IMR-90 (cell line): ENCODE measurements at regions not wholly inside any gene's neighbourhood (a gene's known extent, or its start where the extent isn't known, plus 50 kb on each side); places are given as distances from the start of the nearest gene placed in this dataset.

Source experiments
- ATAC-seq: fragments of 200-7000 bp; cut with Tn5 transposase; 2 replicates; pipeline ENCODE4 v1.9.1; 2020; ENCODE audit warnings: low read depth, mild to moderate bottlenecking, moderate library complexity
- BruUV-seq: library from RNA; stranded (reverse); fragments of 400-500 nt; replicated peaks from 2 replicates; lab custom pipeline; 2021; lab: Mats Ljungman, UMichigan
- CTCF ChIA-PET: fragments of 300-600 bp; formaldehyde crosslinking; extraction: SDS; loops from one replicate; lab custom pipeline; 2021; ENCODE audit warnings: antibody characterized with exemption; lab: Yijun Ruan, JAX
- POLR2A ChIA-PET: fragments of 300-600 bp; sonication (Branson Sonifier 250); formaldehyde crosslinking; loops from one replicate; lab custom pipeline; 2022; ENCODE audit warnings: antibody characterized with exemption; ENCODE audit not compliant: unreplicated experiment; lab: Charles Lee
- DNase-seq: peaks from one replicate; pipeline ENCODE4 v3.0.0; 2013
- H2AFZ ChIP-seq: replicated peaks from 2 replicates; pipeline ENCODE3; 2013; ENCODE audit warnings: low read length, mild to moderate bottlenecking; ENCODE audit not compliant: poor library complexity
- H2AK5ac ChIP-seq: 2 replicates; pipeline ENCODE4 v1.6.1; 2013; ENCODE audit warnings: low read depth, low read length, inconsistent platforms
- H2AK9ac ChIP-seq: replicated peaks from 2 replicates; pipeline ENCODE3; 2013; ENCODE audit warnings: mild to moderate bottlenecking, low read depth, low read length, moderate library complexity; ENCODE audit not compliant: poor library complexity
- H2BK120ac ChIP-seq: 2 replicates; pipeline ENCODE4 v1.6.1; 2013; ENCODE audit warnings: low read depth, low read length, inconsistent platforms
- H2BK15ac ChIP-seq: 3 replicates; pipeline ENCODE4 v1.6.1; 2013; ENCODE audit warnings: low read depth, low read length, inconsistent platforms
- H2BK20ac ChIP-seq: 2 replicates; pipeline ENCODE4 v1.6.1; 2013; ENCODE audit warnings: low read depth, mild to moderate bottlenecking, inconsistent platforms, low read length, moderate library complexity
- H2BK5ac ChIP-seq: 2 replicates; pipeline ENCODE4 v1.6.1; 2013; ENCODE audit warnings: mild to moderate bottlenecking, low read depth, low read length, inconsistent platforms; ENCODE audit not compliant: poor library complexity, severe bottlenecking
- H3K14ac ChIP-seq: replicated peaks from 2 replicates; pipeline ENCODE4 v1.6.1; 2013; ENCODE audit warnings: low read depth, low read length, inconsistent platforms
- H3K18ac ChIP-seq: 2 replicates; pipeline ENCODE4 v1.6.1; 2013; ENCODE audit warnings: low read depth, low read length, control low read depth
- H3K23ac ChIP-seq: 2 replicates; pipeline ENCODE4 v1.6.1; 2013; ENCODE audit warnings: low read depth, low read length, inconsistent platforms
- H3K27ac ChIP-seq: 2 replicates; pipeline ENCODE4 v1.5.1; 2013; ENCODE audit warnings: mild to moderate bottlenecking, control low read depth, low read length; ENCODE audit not compliant: insufficient read depth
- H3K27me3 ChIP-seq: 2 replicates; pipeline ENCODE4 v1.6.1; 2013; ENCODE audit warnings: low read length; ENCODE audit not compliant: control insufficient read depth, insufficient read depth
- H3K36me3 ChIP-seq: 2 replicates; pipeline ENCODE4 v1.6.1; 2013; ENCODE audit warnings: low read length, mixed read lengths; ENCODE audit not compliant: control insufficient read depth, insufficient read depth
- H3K4ac ChIP-seq: 2 replicates; pipeline ENCODE4 v1.6.1; 2013; ENCODE audit warnings: low read depth, low read length, inconsistent platforms
- H3K4me1 ChIP-seq: 2 replicates; pipeline ENCODE4 v1.6.1; 2013; ENCODE audit warnings: low read length, mixed read lengths; ENCODE audit not compliant: control insufficient read depth, insufficient read depth
- H3K4me2 ChIP-seq: 2 replicates; pipeline ENCODE4 v1.6.1; 2013; ENCODE audit warnings: low read depth, mild to moderate bottlenecking, control low read depth, low read length, moderate library complexity
- H3K4me3 ChIP-seq: 2 replicates; pipeline ENCODE4 v1.5.1; 2013; ENCODE audit warnings: low read depth, mild to moderate bottlenecking, control low read depth, low read length, moderate library complexity; ENCODE audit not compliant: insufficient read depth
- H3K56ac ChIP-seq: 2 replicates; pipeline ENCODE4 v1.6.1; 2013; ENCODE audit warnings: low read length, inconsistent platforms; ENCODE audit not compliant: insufficient read depth; ENCODE audit errors: extremely low read depth
- H3K79me1 ChIP-seq, 2 experiments: 2 replicates each; pipeline ENCODE4 v1.6.1; 2013; ENCODE audit warnings: low read length in 2 of 2, inconsistent platforms in 1 of 2, low read depth in 1 of 2
- H3K9ac ChIP-seq: 2 replicates; pipeline ENCODE4 v1.6.1; 2013; ENCODE audit warnings: low read depth, low read length, control low read depth
- H3K9me1 ChIP-seq: 2 replicates; pipeline ENCODE4 v1.6.1; 2013; ENCODE audit warnings: low read length, inconsistent platforms; ENCODE audit not compliant: insufficient read depth
- H3K9me3 ChIP-seq: 2 replicates; pipeline ENCODE4 v1.6.1; 2013; ENCODE audit warnings: low read length; ENCODE audit not compliant: control insufficient read depth, insufficient read depth
- H4K20me1 ChIP-seq: 2 replicates; pipeline ENCODE4 v1.6.1; 2013; ENCODE audit warnings: low read length, inconsistent platforms; ENCODE audit not compliant: insufficient read depth
- H4K5ac ChIP-seq: 2 replicates; pipeline ENCODE4 v1.6.1; 2013; ENCODE audit warnings: mild to moderate bottlenecking, low read depth, low read length, control low read depth
- H4K8ac ChIP-seq, 2 experiments: 2 replicates each; pipeline ENCODE4 v1.6.1; 2013; ENCODE audit warnings: low read depth in 2 of 2, low read length in 2 of 2, control low read depth in 1 of 2, inconsistent platforms in 1 of 2
- H4K91ac ChIP-seq: 2 replicates; pipeline ENCODE4 v1.6.1; 2013; ENCODE audit warnings: low read depth, low read length, inconsistent platforms; ENCODE audit not compliant: insufficient read depth
- BHLHE40 ChIP-seq: fragments of 150-350 bp; IDR thresholded peaks from 2 replicates; pipeline ENCODE4 v1.6.1; 2016; ENCODE audit warnings: mild to moderate bottlenecking, low read depth, low read length
- CEBPB ChIP-seq: IDR thresholded peaks from 2 replicates; pipeline ENCODE4 v1.6.1; 2012; ENCODE audit warnings: low read depth, low read length, improper control_type of control experiment
- CHD1 ChIP-seq: IDR thresholded peaks from 2 replicates; pipeline ENCODE4 v1.6.1; 2012; ENCODE audit warnings: low read depth, low read length, improper control_type of control experiment
- FOS ChIP-seq: fragments of 150-350 bp; IDR thresholded peaks from 2 replicates; pipeline ENCODE4 v1.6.1; 2016; ENCODE audit warnings: low read depth, low read length
- MAFK ChIP-seq: IDR thresholded peaks from 2 replicates; pipeline ENCODE4 v1.6.1; 2012; ENCODE audit warnings: low read depth, low read length, improper control_type of control experiment
- MAZ ChIP-seq: IDR thresholded peaks from 2 replicates; pipeline ENCODE4 v1.6.1; 2012; ENCODE audit warnings: low read depth, mild to moderate bottlenecking, low read length, improper control_type of control experiment, moderate library complexity, borderline replicate concordance
- MXI1 ChIP-seq: IDR thresholded peaks from 2 replicates; pipeline ENCODE4 v1.6.1; 2012; ENCODE audit warnings: low read depth, mild to moderate bottlenecking, low read length, moderate library complexity, borderline replicate concordance
- NFE2L2 ChIP-seq: fragments of 150-350 bp; IDR thresholded peaks from 2 replicates; pipeline ENCODE4 v1.6.1; 2016; ENCODE audit warnings: low read depth, mild to moderate bottlenecking, low read length
- POLR2A ChIP-seq: IDR thresholded peaks from 2 replicates; pipeline ENCODE4 v1.6.1; 2012; ENCODE audit warnings: mild to moderate bottlenecking, low read depth, low read length
- RAD21 ChIP-seq: IDR thresholded peaks from 2 replicates; pipeline ENCODE4 v1.6.1; 2012; ENCODE audit warnings: low read length, improper control_type of control experiment
- RCOR1 ChIP-seq: IDR thresholded peaks from 2 replicates; pipeline ENCODE4 v1.6.1; 2012; ENCODE audit warnings: mild to moderate bottlenecking, low read length, improper control_type of control experiment; ENCODE audit not compliant: insufficient replicate concordance
- RFX5 ChIP-seq: IDR thresholded peaks from 2 replicates; pipeline ENCODE4 v1.8.0; 2012; ENCODE audit warnings: low read depth, mild to moderate bottlenecking, low read length, moderate library complexity
- SMC3 ChIP-seq: fragments of 150-350 bp; IDR thresholded peaks from 2 replicates; pipeline ENCODE4 v1.6.1; 2016; ENCODE audit warnings: low read depth, mild to moderate bottlenecking, antibody characterized with exemption, low read length, moderate library complexity
- WGBS, 2 experiments: methylation state at CpG; one replicate each; pipeline versions ENCODE4 v1.1.5 to v1.1.7; 2013; ENCODE audit warnings: missing lambda C conversion rate in 2 of 2; ENCODE audit not compliant: insufficient read length in 1 of 2; ENCODE audit errors: extremely low coverage in 2 of 2; 5-methylcytosine and 5-hydroxymethylcytosine counted together
- dilution Hi-C: fragments of 300-500 bp; cut with HindIII; formaldehyde crosslinking; loops from one replicate; pipeline ENCODE4 v1.14.3; 2018; ENCODE audit warnings: low sequenced_read_pairs; ENCODE audit not compliant: unreplicated experiment
- in situ Hi-C: fragments of 300-500 bp; cut with MboI; formaldehyde crosslinking; loops from 3 replicates; pipeline ENCODE4 v1.14.3; 2019; ENCODE audit warnings: low sequenced_read_pairs, inconsistent platforms, mixed read lengths
- intact Hi-C: fragments of 100-400 bp; cut with micrococcal nuclease; formaldehyde crosslinking; loops from 2 replicates; pipeline ENCODE4 v1.10.0; 2022
- TF ChIP-seq, protein P1 (sequence below): conservative IDR thresholded peaks from 2 replicates; pipeline ENCODE4 v1.5.1; 2012; ENCODE audit warnings: mild to moderate bottlenecking, low read depth, low read length, improper control_type of control experiment
- TF ChIP-seq, protein P2 (sequence below): fragments of 150-350 bp; IDR thresholded peaks from 2 replicates; pipeline ENCODE4 v1.6.1; 2017; ENCODE audit warnings: mild to moderate bottlenecking, antibody characterized with exemption, low read length, low read depth
- TF ChIP-seq, protein P3 (sequence below): fragments of 150-350 bp; IDR thresholded peaks from 2 replicates; pipeline ENCODE4 v1.6.1; 2016; ENCODE audit warnings: low read depth, mild to moderate bottlenecking, low read length, moderate library complexity, borderline replicate concordance

DNA sequence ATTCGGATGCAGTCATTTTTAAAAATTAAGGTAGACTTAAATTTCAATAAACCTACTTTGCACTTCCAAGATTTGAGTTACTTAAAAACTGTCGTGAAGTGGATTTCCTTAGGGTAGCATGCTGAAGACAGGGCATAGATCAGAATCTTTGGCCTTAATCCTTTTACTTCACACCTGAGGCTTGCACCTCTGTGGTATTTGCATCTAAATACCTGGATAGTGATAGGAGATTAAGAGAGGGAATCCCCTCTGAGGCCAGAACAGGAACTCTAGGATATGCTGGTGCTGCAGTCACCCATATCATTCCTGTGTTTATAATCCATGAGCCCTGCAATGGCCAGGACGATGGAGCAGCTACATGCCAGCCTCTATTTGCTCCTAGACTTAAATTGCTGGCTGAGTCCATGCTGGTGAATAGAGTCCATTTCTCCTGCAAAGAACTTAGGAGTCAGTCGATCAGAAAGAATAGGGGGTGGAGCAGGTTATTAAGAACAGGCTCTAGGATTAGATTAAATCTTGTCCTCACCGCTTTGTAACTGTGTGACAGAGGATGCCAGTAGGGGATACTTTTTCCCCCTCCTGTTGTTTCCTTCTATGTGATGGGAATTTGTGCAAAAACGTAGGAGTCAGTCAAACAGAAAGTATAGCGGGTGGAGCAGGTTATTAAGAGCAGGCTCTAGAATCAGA is 333.6 kb downstream of the DUSP10 start:
- Histone ChIP-seq H3K4ac (no peak overlapping the region), H3K9me1 (no peaks in the 10 kb centered on the region), H3K79me1 (no peaks in the 10 kb centered on the region), H4K5ac (no peak overlapping the region), H3K56ac (no peak overlapping the region), H4K91ac (no peak overlapping the region), H3K4me2 (no peak overlapping the region), H3K23ac (no peak overlapping the region), H3K27me3 (peaks cover 5% of the 10 kb centered on the region; the same call in 1 of the 2 replicates), H4K20me1 (no peaks in the 10 kb centered on the region), H2AFZ (no peak overlapping the region), H2BK5ac (no peak overlapping the region), H2BK20ac (no peak overlapping the region), H3K36me3 (no peaks in the 10 kb centered on the region), H3K9ac (no peak overlapping the region), H3K14ac (no peak overlapping the region), H2AK5ac (no peak overlapping the region), H3K27ac (no peak overlapping the region), H2AK9ac (no peak overlapping the region), H3K9me3 (no peaks in the 10 kb centered on the region), H3K4me1 (no peaks in the 10 kb centered on the region), H4K8ac (no peak overlapping the region), H2BK15ac (no peak overlapping the region), H3K18ac (no peak overlapping the region), H3K4me3 (no peak overlapping the region), H2BK120ac (no peak overlapping the region)
- ChIA-PET CTCF (no interaction called here), POLR2A (no interaction called here)
- ATAC-seq (no peak), DNase-seq (no peak)
- TF ChIP-seq MAFK (no peak), RAD21 (no peak), MAZ (no peak), BHLHE40 (no peak), CEBPB (no peak), RFX5 (no peak), POLR2A (no peak), CHD1 (no peak), MXI1 (no peak), FOS (no peak), SMC3 (no peak), NFE2L2 (no peak), RCOR1 (no peak)
- TF ChIP-seq, protein P1, sequence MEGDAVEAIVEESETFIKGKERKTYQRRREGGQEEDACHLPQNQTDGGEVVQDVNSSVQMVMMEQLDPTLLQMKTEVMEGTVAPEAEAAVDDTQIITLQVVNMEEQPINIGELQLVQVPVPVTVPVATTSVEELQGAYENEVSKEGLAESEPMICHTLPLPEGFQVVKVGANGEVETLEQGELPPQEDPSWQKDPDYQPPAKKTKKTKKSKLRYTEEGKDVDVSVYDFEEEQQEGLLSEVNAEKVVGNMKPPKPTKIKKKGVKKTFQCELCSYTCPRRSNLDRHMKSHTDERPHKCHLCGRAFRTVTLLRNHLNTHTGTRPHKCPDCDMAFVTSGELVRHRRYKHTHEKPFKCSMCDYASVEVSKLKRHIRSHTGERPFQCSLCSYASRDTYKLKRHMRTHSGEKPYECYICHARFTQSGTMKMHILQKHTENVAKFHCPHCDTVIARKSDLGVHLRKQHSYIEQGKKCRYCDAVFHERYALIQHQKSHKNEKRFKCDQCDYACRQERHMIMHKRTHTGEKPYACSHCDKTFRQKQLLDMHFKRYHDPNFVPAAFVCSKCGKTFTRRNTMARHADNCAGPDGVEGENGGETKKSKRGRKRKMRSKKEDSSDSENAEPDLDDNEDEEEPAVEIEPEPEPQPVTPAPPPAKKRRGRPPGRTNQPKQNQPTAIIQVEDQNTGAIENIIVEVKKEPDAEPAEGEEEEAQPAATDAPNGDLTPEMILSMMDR, result no peak
- TF ChIP-seq, protein P2, sequence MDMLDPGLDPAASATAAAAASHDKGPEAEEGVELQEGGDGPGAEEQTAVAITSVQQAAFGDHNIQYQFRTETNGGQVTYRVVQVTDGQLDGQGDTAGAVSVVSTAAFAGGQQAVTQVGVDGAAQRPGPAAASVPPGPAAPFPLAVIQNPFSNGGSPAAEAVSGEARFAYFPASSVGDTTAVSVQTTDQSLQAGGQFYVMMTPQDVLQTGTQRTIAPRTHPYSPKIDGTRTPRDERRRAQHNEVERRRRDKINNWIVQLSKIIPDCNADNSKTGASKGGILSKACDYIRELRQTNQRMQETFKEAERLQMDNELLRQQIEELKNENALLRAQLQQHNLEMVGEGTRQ, result no peak
- TF ChIP-seq, protein P3, sequence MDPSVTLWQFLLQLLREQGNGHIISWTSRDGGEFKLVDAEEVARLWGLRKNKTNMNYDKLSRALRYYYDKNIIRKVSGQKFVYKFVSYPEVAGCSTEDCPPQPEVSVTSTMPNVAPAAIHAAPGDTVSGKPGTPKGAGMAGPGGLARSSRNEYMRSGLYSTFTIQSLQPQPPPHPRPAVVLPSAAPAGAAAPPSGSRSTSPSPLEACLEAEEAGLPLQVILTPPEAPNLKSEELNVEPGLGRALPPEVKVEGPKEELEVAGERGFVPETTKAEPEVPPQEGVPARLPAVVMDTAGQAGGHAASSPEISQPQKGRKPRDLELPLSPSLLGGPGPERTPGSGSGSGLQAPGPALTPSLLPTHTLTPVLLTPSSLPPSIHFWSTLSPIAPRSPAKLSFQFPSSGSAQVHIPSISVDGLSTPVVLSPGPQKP, result no peak
- in situ Hi-C loops (no loop called here), dilution Hi-C loops (no loop called here), intact Hi-C loops (no loop called here)
- WGBS, 2 experiments, result 67% methylated on average over 1 of the region's 7 CpGs; no CpG with 5 or more reads in 1 of the 2 experiments
- no TSS peak for BruUV-seq
